GM12872 (cell line): ENCODE measurements at regions not wholly inside any gene's neighbourhood (a gene's known extent, or its start where the extent isn't known, plus 50 kb on each side); places are given as distances from the start of the nearest gene placed in this dataset.

Source experiments
- TF ChIP-seq, protein P1 (sequence below): IDR thresholded peaks from 3 replicates; pipeline ENCODE4 v1.5.1; 2011; ENCODE audit warnings: low read depth, mild to moderate bottlenecking, low read length, moderate library complexity; ENCODE audit not compliant: insufficient read depth

DNA sequence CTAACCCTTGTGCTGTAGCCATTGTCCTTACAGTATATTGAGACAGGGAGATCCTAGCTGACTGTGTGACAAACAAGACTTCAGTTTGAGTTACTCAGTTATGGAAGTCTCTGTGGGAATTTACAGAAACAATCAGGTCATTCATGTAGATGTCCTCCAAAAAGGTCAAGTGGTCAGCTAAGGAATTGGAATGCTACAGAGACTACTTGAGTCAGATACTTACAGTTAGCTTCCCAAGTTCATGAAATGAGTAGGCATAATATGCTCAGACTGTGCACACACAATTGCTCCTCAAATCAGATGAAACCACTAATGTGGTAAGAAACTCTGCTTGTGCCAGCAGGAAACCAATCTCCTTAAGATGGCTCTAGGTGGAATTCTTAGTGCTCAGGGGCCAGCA, 985.7 kb downstream of the NSUN3 start:
- TF ChIP-seq, protein P1, sequence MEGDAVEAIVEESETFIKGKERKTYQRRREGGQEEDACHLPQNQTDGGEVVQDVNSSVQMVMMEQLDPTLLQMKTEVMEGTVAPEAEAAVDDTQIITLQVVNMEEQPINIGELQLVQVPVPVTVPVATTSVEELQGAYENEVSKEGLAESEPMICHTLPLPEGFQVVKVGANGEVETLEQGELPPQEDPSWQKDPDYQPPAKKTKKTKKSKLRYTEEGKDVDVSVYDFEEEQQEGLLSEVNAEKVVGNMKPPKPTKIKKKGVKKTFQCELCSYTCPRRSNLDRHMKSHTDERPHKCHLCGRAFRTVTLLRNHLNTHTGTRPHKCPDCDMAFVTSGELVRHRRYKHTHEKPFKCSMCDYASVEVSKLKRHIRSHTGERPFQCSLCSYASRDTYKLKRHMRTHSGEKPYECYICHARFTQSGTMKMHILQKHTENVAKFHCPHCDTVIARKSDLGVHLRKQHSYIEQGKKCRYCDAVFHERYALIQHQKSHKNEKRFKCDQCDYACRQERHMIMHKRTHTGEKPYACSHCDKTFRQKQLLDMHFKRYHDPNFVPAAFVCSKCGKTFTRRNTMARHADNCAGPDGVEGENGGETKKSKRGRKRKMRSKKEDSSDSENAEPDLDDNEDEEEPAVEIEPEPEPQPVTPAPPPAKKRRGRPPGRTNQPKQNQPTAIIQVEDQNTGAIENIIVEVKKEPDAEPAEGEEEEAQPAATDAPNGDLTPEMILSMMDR, result no peak

DNA sequence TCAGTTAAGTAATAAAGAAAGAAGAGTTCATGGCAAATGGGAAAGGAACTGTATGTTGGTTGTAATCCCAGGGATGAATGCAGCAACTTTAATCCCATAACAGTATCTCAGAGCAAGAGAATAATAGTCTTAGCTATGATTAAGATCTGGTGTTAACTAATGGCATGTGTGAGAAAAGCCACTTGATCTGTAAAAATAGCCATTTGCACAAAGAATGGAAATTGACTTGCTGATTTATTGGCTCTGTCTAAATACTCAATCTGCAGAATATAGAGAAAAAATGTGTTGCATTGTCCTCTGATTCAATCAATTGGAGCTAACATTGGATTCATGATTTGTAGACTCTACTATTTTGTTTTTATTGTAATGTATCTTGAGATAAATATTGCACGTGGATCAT, 987.0 kb downstream of the NSUN3 start:
- TF ChIP-seq, protein P1, result no peak

DNA sequence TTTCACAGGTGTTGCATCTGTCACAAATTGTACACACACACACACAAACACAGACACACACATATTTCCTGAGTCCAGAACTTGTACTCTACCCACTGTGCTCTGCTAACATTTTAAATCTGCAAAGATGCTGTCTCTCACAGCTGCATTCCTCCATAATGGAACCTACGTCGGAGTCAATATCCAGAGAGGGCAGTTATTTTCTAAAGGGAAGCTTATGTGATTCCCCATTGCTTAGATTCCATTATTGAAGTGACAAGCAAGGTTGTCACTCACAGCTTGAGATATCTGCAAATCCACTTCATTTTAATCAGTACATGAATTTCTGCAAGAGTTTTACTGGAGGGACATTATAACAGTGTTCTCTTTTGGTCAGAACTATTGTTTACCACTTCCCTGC, 992.4 kb downstream of the NSUN3 start:
- TF ChIP-seq, protein P1, result no peak

DNA sequence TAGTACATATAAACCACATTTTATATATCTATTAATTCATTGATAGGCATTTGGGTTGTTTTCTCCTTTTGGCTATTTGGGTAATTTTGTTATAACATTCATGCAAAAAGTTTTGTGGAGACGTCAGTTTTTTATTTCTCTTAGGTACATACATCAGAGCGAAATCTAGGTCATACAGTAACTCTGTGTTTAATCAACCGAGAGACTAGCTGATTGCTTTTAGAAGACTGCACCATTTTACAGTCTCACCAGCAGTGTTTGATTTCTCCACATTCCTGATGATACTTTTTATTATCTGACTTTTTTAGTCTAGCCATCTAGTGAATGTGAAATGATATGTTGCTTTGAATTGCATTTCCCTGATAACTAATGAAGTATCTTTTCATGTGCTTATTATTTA, 1019.3 kb downstream of the NSUN3 start:
- TF ChIP-seq, protein P1, result no peak

DNA sequence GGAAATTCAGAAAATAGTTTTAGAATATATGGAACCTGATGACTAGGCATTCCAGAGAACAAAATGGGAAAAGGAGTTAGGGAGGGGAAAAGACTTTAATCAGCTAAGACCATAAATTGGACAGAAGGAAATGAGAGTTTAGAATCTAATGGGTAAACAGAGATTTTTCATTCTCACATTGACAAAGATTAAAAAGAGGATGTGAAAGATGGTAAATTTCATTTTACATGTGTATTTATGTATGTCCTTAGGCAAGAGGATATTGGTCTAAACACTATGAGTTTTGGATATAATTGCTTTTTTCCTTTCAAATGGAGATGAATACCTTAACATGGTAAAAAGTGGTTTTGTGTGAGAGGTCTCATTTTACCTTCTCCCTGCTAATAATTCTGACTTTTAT, 1021.9 kb downstream of the NSUN3 start:
- TF ChIP-seq, protein P1, result no peak

DNA sequence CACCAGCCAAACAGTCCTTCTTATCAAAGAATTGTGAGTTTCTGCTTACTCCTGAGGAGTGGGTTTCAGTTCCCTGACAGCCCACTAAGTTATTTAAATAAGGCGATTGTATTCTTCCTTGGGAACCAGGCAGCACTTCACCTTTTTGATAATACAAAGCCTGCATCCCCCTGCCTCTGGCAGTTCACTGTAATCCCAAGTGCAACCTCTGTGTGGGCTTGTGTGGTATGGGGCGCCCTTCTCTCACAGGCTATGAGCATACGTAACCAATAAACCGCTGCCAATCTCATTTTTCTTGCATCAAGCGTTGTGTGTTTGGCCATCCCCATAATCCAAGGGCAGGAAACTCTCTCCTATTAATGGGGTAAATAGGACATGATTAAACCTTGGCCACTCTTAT, 1025.6 kb downstream of the NSUN3 start:
- TF ChIP-seq, protein P1, result no peak

DNA sequence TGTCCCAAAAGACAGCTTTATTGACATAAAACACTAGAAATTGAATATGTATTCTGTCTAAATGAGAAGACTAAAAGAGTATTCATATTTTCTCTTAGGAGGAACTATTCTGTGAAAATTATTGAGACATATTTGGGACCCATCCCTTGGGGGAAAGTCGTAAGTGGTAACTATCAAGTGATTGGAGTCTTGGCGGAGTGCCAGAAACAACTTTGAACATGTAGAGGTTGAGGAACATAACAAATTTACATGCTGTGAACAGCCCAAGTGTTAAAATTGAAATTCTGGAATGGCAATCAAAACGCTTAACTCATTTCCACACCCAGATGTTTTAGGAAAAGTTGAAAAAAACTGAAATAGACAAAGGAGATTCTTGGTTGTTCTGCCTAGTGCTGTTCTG, 1034.6 kb downstream of the NSUN3 start:
- TF ChIP-seq, protein P1, result no peak

DNA sequence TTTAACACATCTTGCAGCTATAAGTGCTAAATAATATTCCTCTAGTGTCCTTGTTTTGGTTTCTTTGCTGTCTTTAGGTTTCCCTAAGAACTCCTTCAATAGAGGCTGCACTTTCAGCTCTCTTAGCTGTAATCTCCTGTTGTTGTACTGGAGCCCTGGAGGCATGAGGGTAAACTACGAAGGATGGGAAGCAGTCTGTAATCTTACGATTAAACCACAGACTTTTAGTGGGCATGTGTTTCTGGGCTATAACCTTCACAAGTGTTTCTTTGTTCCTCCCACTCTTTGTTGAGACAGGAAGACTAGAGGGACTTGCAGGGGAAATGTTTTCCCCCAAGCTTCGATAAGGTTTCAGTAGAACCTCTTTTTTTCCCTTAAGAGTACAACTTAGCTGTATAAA, 1058.1 kb downstream of the NSUN3 start:
- TF ChIP-seq, protein P1, result no peak
